ENCODE measurements at regions not wholly inside any gene's neighbourhood (a gene's known extent, or its start where the extent isn't known, plus 50 kb on each side); places are given as distances from the start of the nearest gene placed in this dataset.

DNA sequence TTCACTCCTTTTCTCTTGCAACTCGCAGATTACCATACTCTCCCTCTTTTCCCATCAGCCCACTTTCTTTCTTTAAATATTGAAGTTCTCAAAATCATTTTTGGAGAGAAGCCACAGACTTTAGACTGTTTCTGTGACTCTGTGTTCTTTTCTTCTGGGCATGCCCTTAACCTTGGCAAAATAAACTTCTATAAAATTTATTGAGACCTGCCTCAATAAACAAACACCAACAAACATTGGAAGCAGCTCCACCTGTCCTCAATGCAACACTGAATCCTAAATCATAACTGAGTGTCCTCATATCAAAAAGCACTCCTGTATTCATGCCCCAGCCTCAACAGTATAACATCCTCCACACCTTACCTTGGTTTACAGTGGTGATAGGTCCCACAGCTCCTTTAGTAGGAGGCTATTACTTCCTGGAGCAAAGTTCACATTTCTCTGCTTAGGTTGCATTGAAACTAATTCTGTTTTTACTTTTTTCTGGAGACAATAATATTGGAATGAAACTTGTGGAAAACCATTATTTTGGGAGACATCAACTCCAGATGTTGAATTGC is 320.0 kb upstream of the LRRC4C start:
- H3K27me3 ChIP-seq = no peaks in the 10 kb centered on the region
- no peaks in the 10 kb centered on the region for H3K36me3 ChIP-seq
- H3K4me3 ChIP-seq = no peak overlapping the region
- DNase-seq (ENCODE audit: low read depth in 1 of 2, low spot score in 1 of 2) = no peak
- no peak overlapping the region for H3K27ac ChIP-seq
- H3K4me1 ChIP-seq (ENCODE audit: low read depth) = no peaks in the 10 kb centered on the region
- no peaks in the 10 kb centered on the region for H3K9me3 ChIP-seq (ENCODE audit: low read depth)
- TF ChIP-seq, protein P1, sequence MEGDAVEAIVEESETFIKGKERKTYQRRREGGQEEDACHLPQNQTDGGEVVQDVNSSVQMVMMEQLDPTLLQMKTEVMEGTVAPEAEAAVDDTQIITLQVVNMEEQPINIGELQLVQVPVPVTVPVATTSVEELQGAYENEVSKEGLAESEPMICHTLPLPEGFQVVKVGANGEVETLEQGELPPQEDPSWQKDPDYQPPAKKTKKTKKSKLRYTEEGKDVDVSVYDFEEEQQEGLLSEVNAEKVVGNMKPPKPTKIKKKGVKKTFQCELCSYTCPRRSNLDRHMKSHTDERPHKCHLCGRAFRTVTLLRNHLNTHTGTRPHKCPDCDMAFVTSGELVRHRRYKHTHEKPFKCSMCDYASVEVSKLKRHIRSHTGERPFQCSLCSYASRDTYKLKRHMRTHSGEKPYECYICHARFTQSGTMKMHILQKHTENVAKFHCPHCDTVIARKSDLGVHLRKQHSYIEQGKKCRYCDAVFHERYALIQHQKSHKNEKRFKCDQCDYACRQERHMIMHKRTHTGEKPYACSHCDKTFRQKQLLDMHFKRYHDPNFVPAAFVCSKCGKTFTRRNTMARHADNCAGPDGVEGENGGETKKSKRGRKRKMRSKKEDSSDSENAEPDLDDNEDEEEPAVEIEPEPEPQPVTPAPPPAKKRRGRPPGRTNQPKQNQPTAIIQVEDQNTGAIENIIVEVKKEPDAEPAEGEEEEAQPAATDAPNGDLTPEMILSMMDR (IDR thresholded peaks at IDR 0.05; ENCODE audit: low read depth, low read length) = no peak

DNA sequence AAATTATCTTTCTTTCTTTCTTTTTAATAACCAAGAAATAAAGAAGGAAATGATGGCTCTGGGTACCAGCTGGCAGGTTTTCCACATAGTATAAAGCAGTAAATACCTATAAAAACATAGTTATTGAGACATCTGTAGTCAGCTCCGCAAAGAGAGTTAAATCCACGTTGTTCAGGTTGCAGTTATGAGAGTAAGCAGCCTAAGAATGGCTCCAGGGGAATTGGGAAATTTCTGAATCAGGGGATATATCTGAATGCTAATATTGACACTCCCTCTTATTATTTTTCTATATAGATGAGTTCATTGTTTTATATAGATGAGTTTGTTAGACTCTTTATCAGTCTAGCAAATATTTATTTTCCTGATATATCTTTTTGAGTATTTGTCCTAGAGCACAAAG is 322.0 kb upstream of the LRRC4C start:
- Histone ChIP-seq H3K9me3 (ENCODE audit: low read depth) (no peaks in the 10 kb centered on the region), H3K36me3 (no peaks in the 10 kb centered on the region), H3K27me3 (no peaks in the 10 kb centered on the region), H3K4me3 (no peak overlapping the region), H3K4me1 (ENCODE audit: low read depth) (no peaks in the 10 kb centered on the region), H3K27ac (no peak overlapping the region)
- no peak for DNase-seq (ENCODE audit: low read depth in 1 of 2, low spot score in 1 of 2)
- TF ChIP-seq, protein P1 (IDR thresholded peaks at IDR 0.05; ENCODE audit: low read depth, low read length) = no peak

DNA sequence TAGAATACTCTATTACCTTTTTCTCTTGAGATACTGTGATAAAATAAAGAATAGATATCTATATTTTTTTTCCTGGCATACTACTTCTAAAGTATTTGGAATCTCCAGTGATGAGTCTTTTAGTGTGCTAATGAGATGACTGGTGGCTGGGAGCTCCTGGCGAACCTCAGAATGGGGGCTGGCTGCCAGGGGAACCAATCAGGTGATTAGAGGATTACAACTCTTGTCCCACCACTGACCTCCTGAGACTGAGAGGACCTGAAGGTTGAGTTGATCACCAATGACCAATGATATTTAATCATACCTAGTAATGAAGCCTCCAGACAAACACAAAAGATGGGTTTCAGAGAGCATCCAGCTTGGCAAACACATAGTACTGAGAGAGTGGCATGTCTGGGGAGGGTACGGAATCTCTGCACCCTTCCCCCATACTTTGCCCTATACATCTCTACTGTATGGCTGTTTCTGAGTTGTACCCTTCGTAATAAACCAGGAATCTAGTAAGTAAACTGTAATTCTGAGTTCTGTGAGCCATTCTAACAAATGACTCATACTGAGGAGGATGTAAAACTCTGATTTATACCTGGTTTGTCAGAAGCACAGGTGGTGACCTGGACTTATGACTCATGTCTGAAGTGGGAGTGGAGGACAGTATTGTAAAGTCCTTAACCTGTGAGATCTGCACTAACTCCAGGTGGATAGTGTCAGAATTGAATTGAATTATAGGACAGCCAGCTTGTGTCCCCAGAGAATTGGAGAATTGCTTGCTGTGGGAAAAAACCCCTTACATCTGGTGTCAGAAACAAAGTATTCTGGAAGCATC is 325.3 kb upstream of the LRRC4C start:
- Histone ChIP-seq H3K27ac (no peak overlapping the region), H3K36me3 (no peaks in the 10 kb centered on the region), H3K4me1 (ENCODE audit: low read depth) (no peaks in the 10 kb centered on the region), H3K4me3 (no peak overlapping the region), H3K9me3 (ENCODE audit: low read depth) (no peaks in the 10 kb centered on the region), H3K27me3 (no peaks in the 10 kb centered on the region)
- TF ChIP-seq, protein P1 (IDR thresholded peaks at IDR 0.05; ENCODE audit: low read depth, low read length) = no peak
- no peak for DNase-seq (ENCODE audit: low read depth in 1 of 2, low spot score in 1 of 2)

DNA sequence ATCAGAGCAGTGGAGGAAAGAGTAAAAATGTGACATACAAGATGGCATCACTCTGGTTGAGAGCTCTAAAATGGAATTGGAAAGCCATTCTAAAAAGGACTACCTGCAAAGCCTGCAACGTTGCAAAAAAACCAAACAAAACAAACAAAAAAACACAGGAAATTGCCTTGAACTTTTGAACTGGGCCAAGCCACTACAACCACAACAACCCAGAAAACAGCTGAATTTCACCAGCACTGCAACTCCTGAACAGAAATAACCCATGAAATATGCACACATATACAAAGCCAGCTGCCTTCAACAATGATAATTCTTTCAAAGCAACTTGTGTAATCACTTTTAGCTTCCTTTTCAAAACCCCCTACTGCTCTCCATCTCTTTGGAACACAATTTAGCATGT is 326.6 kb upstream of the LRRC4C start:
- TF ChIP-seq, protein P1 (IDR thresholded peaks at IDR 0.05; ENCODE audit: low read depth, low read length) = no peak
- no peak for DNase-seq (ENCODE audit: low read depth in 1 of 2, low spot score in 1 of 2)
- Histone ChIP-seq H3K4me3 (no peak overlapping the region), H3K9me3 (ENCODE audit: low read depth) (no peaks in the 10 kb centered on the region), H3K27ac (no peak overlapping the region), H3K36me3 (no peaks in the 10 kb centered on the region), H3K4me1 (ENCODE audit: low read depth) (no peaks in the 10 kb centered on the region), H3K27me3 (no peaks in the 10 kb centered on the region)

DNA sequence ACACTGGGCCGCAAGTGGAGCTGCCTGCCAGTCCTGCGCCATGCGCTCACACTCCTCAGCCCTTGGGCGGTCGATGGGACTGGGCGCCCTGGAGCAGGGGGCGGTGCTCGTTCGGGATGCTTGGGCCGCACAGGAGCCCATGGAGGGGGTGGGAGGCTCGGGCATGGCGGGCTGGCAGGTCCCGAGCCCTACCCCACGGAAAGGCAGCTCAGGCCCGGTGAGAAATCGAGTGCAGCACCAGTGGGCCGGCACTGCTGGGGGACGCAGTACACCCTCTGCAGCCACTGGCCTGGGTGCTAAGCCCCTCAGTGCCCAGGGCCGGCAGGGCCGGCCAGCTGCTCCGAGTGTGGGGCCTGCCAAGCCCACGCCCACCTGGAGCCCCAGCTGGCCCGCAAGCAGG is 328.7 kb upstream of the LRRC4C start:
- Histone ChIP-seq H3K27ac (no peak overlapping the region), H3K4me3 (no peak overlapping the region), H3K9me3 (ENCODE audit: low read depth) (no peaks in the 10 kb centered on the region), H3K27me3 (no peaks in the 10 kb centered on the region), H3K36me3 (no peaks in the 10 kb centered on the region), H3K4me1 (ENCODE audit: low read depth) (no peaks in the 10 kb centered on the region)
- DNase-seq (ENCODE audit: low read depth in 1 of 2, low spot score in 1 of 2) = no peak
- TF ChIP-seq, protein P1 (IDR thresholded peaks at IDR 0.05; ENCODE audit: low read depth, low read length) = no peak

All from cardiac muscle cell (in vitro differentiated cells and primary cell).